B cell (primary cell): ENCODE measurements at regions not wholly inside any gene's neighbourhood (a gene's known extent, or its start where the extent isn't known, plus 50 kb on each side); places are given as distances from the start of the nearest gene placed in this dataset.

Experiments used
- CTCF ChIP-seq: fragments of 200-600 bp; IDR thresholded peaks from one replicate; pipeline ENCODE4 v1.8.0; 2022; ENCODE audit warnings: antibody characterized with exemption, mild to moderate bottlenecking
- EZH2 ChIP-seq: IDR thresholded peaks from 2 replicates; pipeline ENCODE4 v1.6.1; 2012; ENCODE audit warnings: borderline replicate concordance, low read depth, mild to moderate bottlenecking, moderate library complexity, low read length; ENCODE audit not compliant: insufficient read depth, poor library complexity, severe bottlenecking

- TF ChIP-seq EZH2 (no peak), CTCF (no peak)
These were observed 81.1 kb upstream of the SLC22A11 start for GRCh38 chr11:64474680-64475079.
